ENCODE measurements at regions not wholly inside any gene's neighbourhood (a gene's known extent, or its start where the extent isn't known, plus 50 kb on each side); places are given as distances from the start of the nearest gene placed in this dataset.

- H3K9me3 Mint-ChIP-seq (ENCODE audit: unreplicated experiment) = no peaks in the 10 kb centered on the region
- DNase-seq (ENCODE audit: extremely low spot score, unreplicated experiment) = no peak
- H3K4me1 Mint-ChIP-seq (ENCODE audit: unreplicated experiment) = peaks cover 6% of the 10 kb centered on the region
- no peaks in the 10 kb centered on the region for H3K36me3 Mint-ChIP-seq (ENCODE audit: unreplicated experiment)
- H3K27me3 Mint-ChIP-seq (ENCODE audit: unreplicated experiment) = no peaks in the 10 kb centered on the region
- no peak for TF ChIP-seq CTCF (IDR thresholded peaks at IDR 0.05)
- H3K4me3 Mint-ChIP-seq (ENCODE audit: unreplicated experiment) = no peak overlapping the region
- no peak overlapping the region for H3K27ac Mint-ChIP-seq (ENCODE audit: unreplicated experiment)
Observed at GRCh38 chr4:32043248-32043633, 1323.1 kb downstream of the PCDH7 start.

GRCh38 chr4:32061916-32062315, 1341.7 kb downstream of the PCDH7 start:
- Mint-ChIP-seq H3K27ac (ENCODE audit: unreplicated experiment) (no peak overlapping the region), H3K9me3 (ENCODE audit: unreplicated experiment) (no peaks in the 10 kb centered on the region), H3K4me3 (ENCODE audit: unreplicated experiment) (no peak overlapping the region), H3K4me1 (ENCODE audit: unreplicated experiment) (no peaks in the 10 kb centered on the region), H3K36me3 (ENCODE audit: unreplicated experiment) (peaks cover 2% of the 10 kb centered on the region), H3K27me3 (ENCODE audit: unreplicated experiment) (no peaks in the 10 kb centered on the region)
- no peak for TF ChIP-seq CTCF (IDR thresholded peaks at IDR 0.05)
- DNase-seq (ENCODE audit: extremely low spot score, unreplicated experiment) = no peak

- no peak for DNase-seq (ENCODE audit: extremely low spot score, unreplicated experiment)
- H3K27ac Mint-ChIP-seq (ENCODE audit: unreplicated experiment) = no peak overlapping the region
- no peaks in the 10 kb centered on the region for H3K4me1 Mint-ChIP-seq (ENCODE audit: unreplicated experiment)
- no peak for TF ChIP-seq CTCF (IDR thresholded peaks at IDR 0.05)
- H3K36me3 Mint-ChIP-seq (ENCODE audit: unreplicated experiment) = no peaks in the 10 kb centered on the region
- no peak overlapping the region for H3K4me3 Mint-ChIP-seq (ENCODE audit: unreplicated experiment)
- H3K9me3 Mint-ChIP-seq (ENCODE audit: unreplicated experiment) = no peaks in the 10 kb centered on the region
- H3K27me3 Mint-ChIP-seq (ENCODE audit: unreplicated experiment) = no peaks in the 10 kb centered on the region
Observed at GRCh38 chr4:32073542-32073941, 1353.4 kb downstream of the PCDH7 start.

- no peak for DNase-seq (ENCODE audit: extremely low spot score, unreplicated experiment)
- Mint-ChIP-seq H3K9me3 (ENCODE audit: unreplicated experiment) (no peaks in the 10 kb centered on the region), H3K27me3 (ENCODE audit: unreplicated experiment) (no peaks in the 10 kb centered on the region), H3K4me3 (ENCODE audit: unreplicated experiment) (no peak overlapping the region), H3K27ac (ENCODE audit: unreplicated experiment) (no peak overlapping the region), H3K36me3 (ENCODE audit: unreplicated experiment) (no peaks in the 10 kb centered on the region), H3K4me1 (ENCODE audit: unreplicated experiment) (no peaks in the 10 kb centered on the region)
- TF ChIP-seq CTCF (IDR thresholded peaks at IDR 0.05) = no peak
Observed at GRCh38 chr4:32087211-32087610, 1367.0 kb downstream of the PCDH7 start.

- H3K4me3 Mint-ChIP-seq (ENCODE audit: unreplicated experiment) = no peak overlapping the region
- peaks cover 3% of the 10 kb centered on the region for H3K4me1 Mint-ChIP-seq (ENCODE audit: unreplicated experiment)
- no peaks in the 10 kb centered on the region for H3K36me3 Mint-ChIP-seq (ENCODE audit: unreplicated experiment)
- peaks cover 14% of the 10 kb centered on the region for H3K9me3 Mint-ChIP-seq (ENCODE audit: unreplicated experiment)
- H3K27ac Mint-ChIP-seq (ENCODE audit: unreplicated experiment) = no peak overlapping the region
- TF ChIP-seq CTCF (IDR thresholded peaks at IDR 0.05) = no peak
- H3K27me3 Mint-ChIP-seq (ENCODE audit: unreplicated experiment) = no peaks in the 10 kb centered on the region
- DNase-seq (ENCODE audit: extremely low spot score, unreplicated experiment) = no peak
Observed at GRCh38 chr4:32094987-32095386, 1374.8 kb downstream of the PCDH7 start.
